ENCODE measurements at regions not wholly inside any gene's neighbourhood (a gene's known extent, or its start where the extent isn't known, plus 50 kb on each side); places are given as distances from the start of the nearest gene placed in this dataset.

DNA sequence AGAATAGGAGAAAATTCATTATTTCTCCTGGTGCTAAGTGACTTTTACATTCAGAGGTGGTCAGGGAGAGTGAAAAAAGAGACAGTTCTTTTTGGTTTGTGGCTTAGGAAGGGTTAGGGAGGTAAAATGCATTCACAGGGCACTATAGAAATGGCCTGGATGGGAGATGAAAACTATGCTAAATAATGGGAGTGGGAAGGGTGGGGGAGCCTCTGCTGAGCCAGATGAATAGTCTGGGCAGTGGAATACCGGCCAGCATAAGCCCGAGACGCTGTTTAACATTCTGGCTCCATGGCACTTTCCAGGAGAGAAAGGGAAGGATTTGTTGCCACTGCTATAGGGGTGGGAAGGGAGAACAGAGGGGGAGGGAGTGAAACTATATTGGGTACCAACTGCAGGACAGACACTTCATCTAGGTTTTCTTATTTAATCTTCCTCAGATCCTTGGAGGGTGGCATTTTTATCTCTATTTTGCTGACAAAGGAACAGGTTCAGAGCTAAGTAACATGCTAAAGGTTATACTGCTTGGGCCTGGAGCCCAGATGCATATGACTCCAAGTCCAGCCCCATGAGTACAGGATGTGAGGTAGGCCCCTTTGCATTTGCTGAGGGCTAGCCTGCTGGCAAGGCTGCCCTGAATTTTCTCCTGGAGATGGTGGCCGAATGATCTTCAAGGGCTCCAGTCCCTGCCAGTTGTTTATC is 372.4 kb downstream of the CCSER2 start:
- TF ChIP-seq, protein P1, sequence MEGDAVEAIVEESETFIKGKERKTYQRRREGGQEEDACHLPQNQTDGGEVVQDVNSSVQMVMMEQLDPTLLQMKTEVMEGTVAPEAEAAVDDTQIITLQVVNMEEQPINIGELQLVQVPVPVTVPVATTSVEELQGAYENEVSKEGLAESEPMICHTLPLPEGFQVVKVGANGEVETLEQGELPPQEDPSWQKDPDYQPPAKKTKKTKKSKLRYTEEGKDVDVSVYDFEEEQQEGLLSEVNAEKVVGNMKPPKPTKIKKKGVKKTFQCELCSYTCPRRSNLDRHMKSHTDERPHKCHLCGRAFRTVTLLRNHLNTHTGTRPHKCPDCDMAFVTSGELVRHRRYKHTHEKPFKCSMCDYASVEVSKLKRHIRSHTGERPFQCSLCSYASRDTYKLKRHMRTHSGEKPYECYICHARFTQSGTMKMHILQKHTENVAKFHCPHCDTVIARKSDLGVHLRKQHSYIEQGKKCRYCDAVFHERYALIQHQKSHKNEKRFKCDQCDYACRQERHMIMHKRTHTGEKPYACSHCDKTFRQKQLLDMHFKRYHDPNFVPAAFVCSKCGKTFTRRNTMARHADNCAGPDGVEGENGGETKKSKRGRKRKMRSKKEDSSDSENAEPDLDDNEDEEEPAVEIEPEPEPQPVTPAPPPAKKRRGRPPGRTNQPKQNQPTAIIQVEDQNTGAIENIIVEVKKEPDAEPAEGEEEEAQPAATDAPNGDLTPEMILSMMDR (IDR thresholded peaks at IDR 0.05), result no peak
- no peak for TF ChIP-seq ZFX (IDR thresholded peaks at IDR 0.05; ENCODE audit: borderline replicate concordance)

All from 22Rv1 (cell line).